DMS 273 (cell line): ENCODE measurements at regions not wholly inside any gene's neighbourhood (a gene's known extent, or its start where the extent isn't known, plus 50 kb on each side); places are given as distances from the start of the nearest gene placed in this dataset.
"Not testable (repeated sequence)": the region's sequence is repeated elsewhere in the genome, so short reads cannot be mapped to it uniquely, and the experiment has no call there.

Experiments
- DNase-seq: peaks from one replicate; lab custom pipeline; 2025; ENCODE audit not compliant: unreplicated experiment; lab: John Stamatoyannopoulos, UW

GRCh38 chr2:39998617-39999016 is 219.6 kb upstream of the THUMPD2 start:
- DNase-seq = no peak

GRCh38 chr2:39996653-39997080 is 217.6 kb upstream of the THUMPD2 start:
- no peak for DNase-seq

DNA sequence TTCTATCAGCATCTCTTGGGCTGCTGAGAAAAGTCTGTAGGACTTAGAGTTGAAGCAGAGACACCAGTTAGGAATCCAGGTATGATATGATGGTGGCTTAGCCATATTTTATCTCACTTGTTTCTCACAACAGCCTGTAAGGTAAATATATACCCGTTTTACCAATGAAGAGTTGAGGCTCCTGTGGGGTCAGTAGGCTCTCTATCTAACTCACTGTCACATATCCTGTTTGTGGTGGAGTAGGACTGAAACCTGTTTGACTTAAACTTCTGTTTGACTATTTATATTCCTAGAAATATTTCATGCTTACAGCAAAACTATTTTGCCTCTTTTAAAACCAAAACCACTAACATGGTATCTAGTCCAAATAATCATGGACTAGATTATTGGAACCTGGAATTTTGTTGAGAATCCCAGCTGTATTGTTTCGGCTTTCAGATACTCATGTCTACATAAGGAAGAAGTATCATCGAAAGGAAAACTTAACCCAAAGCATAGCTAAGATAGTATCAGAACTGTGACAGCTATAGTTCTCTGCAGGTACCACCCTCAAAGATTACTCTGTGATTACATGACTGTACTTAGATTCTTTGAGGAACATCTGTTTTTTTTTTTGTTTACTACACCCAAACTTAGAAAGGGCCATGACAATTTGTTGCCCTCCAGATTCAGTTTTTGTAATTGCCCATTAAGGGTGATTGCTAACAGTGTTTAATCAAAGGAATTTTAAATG is 216.1 kb upstream of the THUMPD2 start:
- DNase-seq = no peak

DNA sequence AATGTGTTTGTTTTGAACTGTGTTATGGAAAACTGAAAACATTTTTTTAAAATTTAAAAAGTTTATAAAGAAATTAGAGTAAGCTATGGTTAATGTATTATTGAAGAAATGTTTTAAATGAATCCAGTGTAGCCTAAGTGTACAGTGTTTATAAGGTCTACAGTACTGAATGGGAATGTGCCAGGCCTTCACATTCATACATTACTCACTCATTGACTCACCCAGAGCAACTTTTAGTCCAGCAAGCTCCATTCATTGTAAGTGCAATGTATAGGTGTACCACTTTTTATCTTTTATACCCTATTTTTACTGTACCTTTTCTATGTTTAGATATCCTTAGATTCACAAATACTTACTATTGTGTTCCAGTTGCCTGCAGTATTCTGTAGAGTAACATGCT is 215.1 kb upstream of the THUMPD2 start:
- DNase-seq = no peak

- DNase-seq = no peak
Measured at GRCh38 chr2:39991298-39991697, 212.2 kb upstream of the THUMPD2 start.

DNA sequence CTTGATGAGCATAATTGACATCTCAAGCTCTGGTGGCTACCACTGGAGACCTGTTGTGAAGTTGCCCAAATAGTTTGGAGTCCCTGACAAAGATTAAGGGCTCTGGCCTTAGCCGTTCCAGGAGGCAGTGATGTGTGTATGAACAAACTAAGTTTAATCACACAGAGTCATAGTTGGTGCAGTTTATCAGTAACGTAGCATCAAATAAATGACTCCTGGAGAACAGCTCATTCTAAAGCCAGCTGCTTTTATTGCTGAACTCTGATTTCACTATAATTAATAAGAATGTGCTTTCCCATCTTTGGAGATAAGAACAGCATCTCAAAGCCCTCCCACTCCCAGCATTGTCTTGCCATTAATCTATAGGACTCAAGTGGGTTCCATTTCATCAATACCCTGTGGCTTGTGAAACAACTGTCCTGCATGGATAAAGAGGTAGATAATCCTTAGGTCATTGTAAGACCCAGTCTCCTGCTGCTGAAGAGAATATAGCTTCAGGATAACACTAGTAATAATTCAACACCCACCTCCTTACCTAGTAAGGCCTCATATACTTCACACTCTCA is 211.4 kb upstream of the THUMPD2 start:
- no peak for DNase-seq

DNA sequence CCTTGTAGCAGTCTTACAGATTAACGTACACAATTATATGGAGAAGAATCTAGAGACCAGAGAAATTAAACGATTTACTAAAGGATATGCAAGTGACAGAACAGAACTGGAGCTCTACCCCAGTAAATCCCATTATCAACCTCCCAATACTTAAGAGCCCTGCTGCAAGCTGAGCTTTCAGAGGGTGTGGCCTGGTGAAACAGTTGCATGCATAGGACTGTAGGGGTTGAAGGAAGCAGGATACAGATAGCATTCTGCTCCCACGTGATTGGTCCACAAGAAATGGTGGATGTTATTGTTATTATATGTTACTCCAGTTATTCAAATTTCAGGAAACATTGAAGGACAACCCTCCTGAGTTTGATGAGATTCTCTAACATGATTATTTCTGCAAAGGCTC is 210.8 kb upstream of the THUMPD2 start:
- DNase-seq = no peak

DNA sequence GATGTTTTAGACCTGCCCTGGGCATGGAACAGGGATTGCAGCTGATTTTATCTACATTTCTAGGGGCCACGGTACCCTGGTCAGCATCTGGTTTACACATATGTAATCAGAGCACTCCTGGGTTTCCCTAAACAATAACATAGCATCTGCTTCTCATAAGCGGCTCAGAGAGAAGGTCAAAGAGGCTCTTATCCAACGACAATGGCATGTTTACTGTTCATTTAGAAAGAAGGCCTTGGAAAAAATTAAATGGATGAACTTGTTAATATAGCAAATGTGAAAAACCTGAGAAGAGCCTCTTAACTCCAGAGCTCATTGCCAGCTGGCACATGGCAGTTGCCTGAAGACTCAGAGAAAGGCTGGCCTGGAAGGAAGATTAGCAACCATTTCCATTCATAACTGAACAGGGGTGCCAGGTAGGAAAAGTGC is 202.8 kb upstream of the THUMPD2 start:
- peak; percentile 2 for DNase-seq

DNA sequence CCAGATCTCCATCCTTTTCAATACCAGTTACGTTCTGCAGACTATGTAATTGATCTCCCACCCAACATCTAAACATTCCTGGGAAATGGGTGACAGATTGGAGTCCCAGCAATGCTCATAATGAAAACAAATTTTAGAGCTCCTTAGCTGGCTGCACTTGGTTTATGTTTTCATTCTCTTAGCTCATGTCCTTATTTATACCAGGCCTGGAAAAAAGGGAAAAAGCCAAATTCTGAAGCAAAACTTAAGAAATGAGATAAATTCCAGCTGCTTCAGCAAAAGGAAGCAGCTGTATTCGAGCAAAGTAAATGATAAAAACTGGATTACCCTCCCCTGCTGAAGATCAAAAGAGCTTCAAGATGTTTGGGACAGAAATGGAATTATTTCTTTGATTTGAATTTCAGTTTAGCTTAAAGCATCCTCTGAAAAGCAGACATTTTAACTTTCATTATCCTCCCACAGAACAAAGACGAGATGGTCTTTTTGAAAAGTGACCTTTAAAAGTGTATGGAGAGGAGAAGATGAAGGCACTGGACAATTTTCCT is 196.5 kb upstream of the THUMPD2 start:
- DNase-seq = no peak

- no peak for DNase-seq
Measured at GRCh38 chr2:39968037-39968436, 189.0 kb upstream of the THUMPD2 start.

DNA sequence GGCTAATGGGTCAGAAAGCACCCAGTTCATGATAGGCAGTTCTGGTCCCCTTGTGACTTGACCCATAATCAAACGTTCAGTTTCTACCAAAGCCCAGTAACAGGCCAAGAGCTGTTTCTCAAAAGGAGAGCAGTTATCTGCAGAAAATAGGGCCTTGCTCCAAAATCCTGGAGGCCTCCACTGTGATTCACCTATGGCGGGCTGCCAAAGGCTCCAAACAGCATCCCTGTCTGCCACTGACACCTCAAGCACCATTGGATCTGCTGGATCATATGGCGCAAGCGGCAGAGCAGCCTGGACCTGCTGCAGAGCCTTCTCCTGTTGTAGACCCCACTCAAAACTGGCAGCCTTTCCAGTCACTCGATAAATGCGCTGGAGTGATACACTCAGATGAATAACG is 181.6 kb upstream of the THUMPD2 start:
- not testable (repeated sequence) for DNase-seq

GRCh38 chr2:39954346-39954745 is 175.3 kb upstream of the THUMPD2 start:
- no peak for DNase-seq

DNA sequence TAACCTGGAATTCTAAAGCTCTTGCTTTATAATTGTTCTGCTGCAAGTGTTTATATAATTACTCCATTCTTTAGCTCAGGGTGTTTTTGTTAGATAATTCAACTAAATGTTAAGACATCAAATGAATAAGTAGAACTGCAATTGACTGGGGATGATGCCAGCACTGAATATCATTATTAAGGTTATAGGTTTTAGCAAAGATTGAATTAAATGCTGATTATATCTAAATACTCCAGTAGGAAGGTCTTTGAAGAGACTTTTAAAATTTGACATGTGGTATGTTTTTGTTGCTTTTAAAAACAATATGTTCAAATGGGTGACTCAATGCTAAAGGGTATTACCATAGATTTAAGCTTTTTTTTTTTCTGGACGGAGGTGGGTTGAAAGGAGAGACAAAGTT is 170.1 kb upstream of the THUMPD2 start:
- DNase-seq = no peak

DNA sequence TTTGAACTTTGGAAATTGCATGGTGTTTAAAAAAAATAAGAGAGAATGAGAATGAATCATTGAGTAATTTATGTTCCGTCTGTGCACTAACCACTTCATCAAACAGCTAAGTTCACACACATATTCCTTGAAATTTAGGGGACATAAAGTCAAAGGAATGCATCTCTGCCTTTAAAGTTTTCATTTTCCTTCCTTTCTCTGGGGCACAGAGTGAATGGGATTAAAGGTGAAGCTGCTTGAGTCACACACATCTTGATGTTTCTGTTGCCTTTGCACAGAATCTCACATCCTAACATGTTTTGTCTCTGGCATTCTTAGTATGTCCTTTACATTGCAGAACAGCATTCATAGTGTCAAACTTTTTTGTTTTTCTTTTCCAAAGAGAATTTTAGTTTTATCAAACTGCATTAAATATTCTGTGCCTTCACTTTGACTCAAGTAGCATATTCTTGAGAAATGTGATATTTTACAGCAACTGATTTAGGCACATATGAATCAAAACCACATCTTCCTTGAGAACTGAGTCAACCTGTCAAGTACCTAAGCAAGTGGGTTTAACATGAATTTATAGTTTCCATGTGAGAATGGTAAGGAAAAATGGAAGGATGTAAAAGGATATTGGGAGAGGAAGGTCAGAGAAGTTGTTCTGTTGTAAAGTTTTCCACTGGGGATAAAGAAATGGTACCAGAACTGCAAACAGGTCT is 169.1 kb upstream of the THUMPD2 start:
- DNase-seq = no peak

DNA sequence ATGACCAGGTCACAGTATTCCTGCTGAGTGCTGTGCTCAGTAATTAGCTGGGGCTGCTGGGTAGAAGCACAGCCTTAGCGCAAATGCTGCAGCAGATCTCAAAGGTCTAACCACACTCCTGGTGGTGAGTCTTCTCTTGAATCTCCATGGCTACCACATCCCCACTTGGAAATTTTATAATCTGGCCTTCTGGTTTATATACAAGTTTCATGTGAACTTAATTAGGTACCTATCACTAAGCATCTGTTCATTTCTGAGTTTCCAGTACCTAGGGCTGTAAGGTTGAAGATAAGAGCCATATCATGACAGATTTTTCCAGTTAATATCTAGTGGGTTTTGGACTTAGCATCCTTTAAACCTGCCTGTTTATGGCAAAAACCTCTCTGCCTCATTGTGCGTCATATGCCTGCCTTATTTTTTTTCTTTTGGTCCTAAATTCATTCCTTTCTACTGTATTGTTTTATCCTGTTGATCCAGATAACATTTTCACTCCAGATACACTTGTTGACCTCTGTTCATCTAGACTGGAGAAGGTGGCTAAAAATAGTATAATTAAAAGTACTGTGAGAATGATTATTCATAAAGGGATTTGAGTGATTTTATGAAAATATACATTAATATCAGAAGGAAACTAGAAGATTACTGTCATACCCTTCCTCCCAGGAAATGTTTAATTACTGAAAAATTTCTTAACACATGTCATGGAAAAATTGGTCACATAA is 168.4 kb upstream of the THUMPD2 start:
- DNase-seq = peak; percentile 26

DNA sequence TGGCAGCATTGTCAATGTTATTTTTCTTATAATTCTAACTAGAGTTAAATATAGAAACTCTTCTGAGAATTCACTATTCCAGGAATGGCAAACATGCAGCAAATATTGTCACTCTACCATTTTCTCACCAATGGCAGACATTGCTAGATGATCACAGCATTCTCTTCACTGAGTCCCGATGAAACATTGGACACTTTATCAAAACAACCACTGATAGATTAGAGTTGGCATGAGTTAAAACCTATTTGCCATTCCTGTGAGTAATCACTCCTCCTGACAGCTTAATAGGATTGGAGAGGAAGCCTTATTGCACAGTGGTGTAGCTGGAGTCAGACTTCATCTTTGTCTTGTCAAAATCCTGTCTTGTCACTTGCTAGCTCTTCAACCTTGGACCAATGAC is 163.9 kb upstream of the THUMPD2 start:
- DNase-seq = no peak

GRCh38 chr2:39938035-39938835 is 159.2 kb upstream of the THUMPD2 start:
- no peak for DNase-seq

GRCh38 chr2:39937621-39938020 is 158.6 kb upstream of the THUMPD2 start:
- no peak for DNase-seq

GRCh38 chr2:39934851-39935250 is 155.8 kb upstream of the THUMPD2 start:
- DNase-seq = no peak

- DNase-seq = no peak
Measured at GRCh38 chr2:39933196-39933595, 154.1 kb upstream of the THUMPD2 start.

GRCh38 chr2:39932198-39932597 is 153.1 kb upstream of the THUMPD2 start:
- DNase-seq = no peak
